OCI-LY3 (cell line): ENCODE measurements at regions not wholly inside any gene's neighbourhood (a gene's known extent, or its start where the extent isn't known, plus 50 kb on each side); places are given as distances from the start of the nearest gene placed in this dataset.

Experiments
- EZH2phosphoT487 ChIP-seq: fragments of 200-600 bp; shearing (Covaris generic); IDR thresholded peaks from 2 replicates; pipeline ENCODE4 v1.6.1; 2018; ENCODE audit warnings: antibody characterized with exemption, mixed run types, low read depth
- TF ChIP-seq, protein P1 (sequence below): fragments of 200-600, 300-600 bp; sonication (generic); IDR thresholded peaks from 2 replicates; pipeline ENCODE4 v1.5.1; 2014; ENCODE audit warnings: antibody characterized with exemption, low read length, low read depth

DNA sequence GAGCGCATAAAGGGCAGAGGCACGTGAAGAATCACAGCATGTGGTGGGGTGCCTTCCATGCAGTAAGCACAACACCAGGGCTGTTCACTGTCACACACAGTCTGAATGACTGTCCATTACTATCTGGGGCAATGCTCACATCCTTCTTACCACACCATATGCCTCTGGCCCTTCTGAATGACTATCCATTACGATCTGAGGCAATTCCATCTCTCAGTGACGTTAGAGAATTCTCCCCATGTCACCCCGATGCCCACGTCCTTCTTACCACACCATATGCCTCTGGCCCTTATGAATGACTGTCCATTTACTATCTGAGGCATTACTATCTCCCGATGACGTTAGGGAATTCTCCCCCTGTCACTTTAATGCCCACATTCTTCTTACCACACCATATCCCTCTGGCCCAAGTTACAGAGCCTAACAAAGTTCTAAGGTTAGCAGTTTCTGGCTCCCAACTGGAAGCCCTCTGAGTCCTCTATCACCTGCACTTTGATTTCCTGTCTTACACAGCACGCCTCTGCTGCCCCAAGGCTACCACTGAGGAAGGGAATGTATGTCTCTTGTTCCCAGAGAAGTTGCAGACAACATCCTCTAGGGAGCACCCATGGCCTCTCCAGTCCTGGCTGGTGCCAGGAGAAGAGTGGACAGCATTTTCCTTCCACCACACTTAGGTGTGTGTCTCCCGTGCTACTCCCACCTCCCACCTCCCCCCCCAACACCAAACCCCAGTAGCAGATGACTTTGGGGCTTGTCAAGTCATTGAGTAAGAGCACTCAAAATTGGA, 154.8 kb downstream of the COG6 start:
- TF ChIP-seq, protein P1, sequence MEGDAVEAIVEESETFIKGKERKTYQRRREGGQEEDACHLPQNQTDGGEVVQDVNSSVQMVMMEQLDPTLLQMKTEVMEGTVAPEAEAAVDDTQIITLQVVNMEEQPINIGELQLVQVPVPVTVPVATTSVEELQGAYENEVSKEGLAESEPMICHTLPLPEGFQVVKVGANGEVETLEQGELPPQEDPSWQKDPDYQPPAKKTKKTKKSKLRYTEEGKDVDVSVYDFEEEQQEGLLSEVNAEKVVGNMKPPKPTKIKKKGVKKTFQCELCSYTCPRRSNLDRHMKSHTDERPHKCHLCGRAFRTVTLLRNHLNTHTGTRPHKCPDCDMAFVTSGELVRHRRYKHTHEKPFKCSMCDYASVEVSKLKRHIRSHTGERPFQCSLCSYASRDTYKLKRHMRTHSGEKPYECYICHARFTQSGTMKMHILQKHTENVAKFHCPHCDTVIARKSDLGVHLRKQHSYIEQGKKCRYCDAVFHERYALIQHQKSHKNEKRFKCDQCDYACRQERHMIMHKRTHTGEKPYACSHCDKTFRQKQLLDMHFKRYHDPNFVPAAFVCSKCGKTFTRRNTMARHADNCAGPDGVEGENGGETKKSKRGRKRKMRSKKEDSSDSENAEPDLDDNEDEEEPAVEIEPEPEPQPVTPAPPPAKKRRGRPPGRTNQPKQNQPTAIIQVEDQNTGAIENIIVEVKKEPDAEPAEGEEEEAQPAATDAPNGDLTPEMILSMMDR, result no peak
- TF ChIP-seq EZH2phosphoT487, result no peak
